GM12878 (cell line): ENCODE measurements at regions not wholly inside any gene's neighbourhood (a gene's known extent, or its start where the extent isn't known, plus 50 kb on each side); places are given as distances from the start of the nearest gene placed in this dataset.
A peak's percentile ranks its signal among the peaks of the same experiment; 100 is the strongest.

ENCODE experiments used
- BCLAF1 ChIP-seq: fragments of 450-650 bp; IDR thresholded peaks from 2 replicates; pipeline ENCODE4 v1.6.1; 2017; ENCODE audit warnings: antibody characterized with exemption, mild to moderate bottlenecking, moderate library complexity
- BMI1 ChIP-seq: fragments of 450-650 bp; IDR thresholded peaks from 2 replicates; pipeline ENCODE4 v1.6.1; 2016; ENCODE audit warnings: mild to moderate bottlenecking, moderate library complexity, borderline replicate concordance
- CREM ChIP-seq: IDR thresholded peaks from 2 replicates; pipeline ENCODE4 v1.6.1; 2014; ENCODE audit warnings: antibody characterized with exemption, low read depth
- EP300 ChIP-seq, 2 experiments: fragments of 150-350 bp in 1 of 2; IDR thresholded peaks; 2 replicates each; pipeline ENCODE4 v1.6.1; 2011 to 2012; ENCODE audit warnings: low read depth in 2 of 2, low read length in 2 of 2, borderline replicate concordance in 1 of 2, improper control_type of control experiment in 1 of 2, inconsistent platforms in 1 of 2; ENCODE audit not compliant: control insufficient read depth in 1 of 2
- NR2F1 ChIP-seq: fragments of 450-650 bp; conservative IDR thresholded peaks from 2 replicates; pipeline ENCODE4 v1.6.1; 2017; ENCODE audit warnings: mild to moderate bottlenecking
- POLR2A ChIP-seq: IDR thresholded peaks from 2 replicates; pipeline ENCODE4 v1.6.1; 2011; ENCODE audit warnings: low read depth, mild to moderate bottlenecking, low read length
- STAT3 ChIP-seq: IDR thresholded peaks from 2 replicates; pipeline ENCODE4 v1.6.1; 2011; ENCODE audit warnings: low read depth, low read length, improper control_type of control experiment
- TCF12 ChIP-seq: IDR thresholded peaks from 2 replicates; pipeline ENCODE4 v1.6.1; 2011; ENCODE audit warnings: low read depth, mild to moderate bottlenecking, low read length
- ZBED1 ChIP-seq: IDR thresholded peaks from 2 replicates; pipeline ENCODE4 v1.6.1; 2016; ENCODE audit warnings: borderline replicate concordance
- ZBTB4 ChIP-seq: fragments of 450-650 bp; formaldehyde crosslinking; IDR thresholded peaks from 2 replicates; pipeline ENCODE4 v1.4.0; 2022; ENCODE audit warnings: mild to moderate bottlenecking, moderate library complexity
- ZNF217 ChIP-seq: fragments of 450-650 bp; IDR thresholded peaks from 2 replicates; pipeline ENCODE4 v1.6.1; 2017; ENCODE audit warnings: antibody characterized with exemption, mild to moderate bottlenecking

GRCh38 chr6:26158076-26158580 is 70.9 kb downstream of the HFE start (continued):
- TF ChIP-seq STAT3, result peak; percentile 79; the same call in 1 of the 2 replicates
- peak; percentile 96 for TF ChIP-seq ZBED1
- peak; percentile 80 for TF ChIP-seq TCF12
- TF ChIP-seq BCLAF1, result peak; percentile 77
- TF ChIP-seq NR2F1, result 0 out of 2 replicates have a peak, but pooled peaks have one; percentile 31
- TF ChIP-seq POLR2A, result peak; percentile 78
- no peak for TF ChIP-seq ZBTB4 (CRISPR knock-in tag)
- TF ChIP-seq CREM, result peak; percentile 71; the same call in 1 of the 2 replicates
- peak in 1 of 2 experiments; percentile 46; a peak in 1 of 4 replicates for TF ChIP-seq EP300 (IDR thresholded peaks at IDR 0.05; ENCODE audit: borderline replicate concordance in 1 of 2, control insufficient read depth in 1 of 2, low read depth in 2 of 2, low read length in 2 of 2)
- TF ChIP-seq BMI1, result no peak
- TF ChIP-seq ZNF217, result no peak
